HEK293T (cell line): ENCODE measurements at regions not wholly inside any gene's neighbourhood (a gene's known extent, or its start where the extent isn't known, plus 50 kb on each side); places are given as distances from the start of the nearest gene placed in this dataset.

Experiments
- BHLHE40 ChIP-seq: fragments of 450-650 bp; IDR thresholded peaks from 2 replicates; pipeline ENCODE4 v1.6.1; 2016; ENCODE audit warnings: mild to moderate bottlenecking, moderate library complexity, borderline replicate concordance
- FOXK2 ChIP-seq: fragments of 450-650 bp; IDR thresholded peaks from 2 replicates; pipeline ENCODE4 v1.6.1; 2016; ENCODE audit warnings: mild to moderate bottlenecking
- FOXM1 ChIP-seq: fragments of 450-650 bp; IDR thresholded peaks from 2 replicates; pipeline ENCODE4 v1.6.1; 2017; ENCODE audit warnings: mild to moderate bottlenecking, borderline replicate concordance
- NFRKB ChIP-seq: fragments of 450-650 bp; IDR thresholded peaks from 2 replicates; pipeline ENCODE4 v1.6.1; 2016; ENCODE audit warnings: mild to moderate bottlenecking, moderate library complexity
- SP1 ChIP-seq: fragments of 450-650 bp; IDR thresholded peaks from 2 replicates; pipeline ENCODE4 v1.6.1; 2017

- no peak for TF ChIP-seq SP1
- TF ChIP-seq BHLHE40, result no peak
- TF ChIP-seq FOXK2, result no peak
- no peak for TF ChIP-seq FOXM1
- no peak for TF ChIP-seq NFRKB
Measured at GRCh38 chr3:135328036-135328435, 533.0 kb downstream of the EPHB1 start.
